GM23338 (cell line): ENCODE measurements at regions not wholly inside any gene's neighbourhood (a gene's known extent, or its start where the extent isn't known, plus 50 kb on each side); places are given as distances from the start of the nearest gene placed in this dataset.

ENCODE experiments used
- ATAC-seq: fragments of 200-7000 bp; cut with Tn5 transposase; 3 replicates; pipeline ENCODE4 v1.9.1; 2020
- DNase-seq: peaks from one replicate; pipeline ENCODE4 v3.0.0-alpha.2; 2015; ENCODE audit warnings: low spot score
- H2AFZ ChIP-seq: fragments of 200-600 bp; sonication (generic); 2 replicates; pipeline ENCODE4 v1.8.0; 2016; ENCODE audit warnings: antibody characterized with exemption, mild to moderate bottlenecking, moderate library complexity
- H3F3A ChIP-seq: fragments of 200-600 bp; sonication (generic); replicated peaks from 2 replicates; pipeline ENCODE4 v1.8.0; 2017; ENCODE audit warnings: antibody characterized with exemption, mixed run types, low read depth
- H3K27ac ChIP-seq: fragments of 200-600 bp; sonication (generic); 2 replicates; pipeline ENCODE4 v1.6.1; 2016; ENCODE audit warnings: low read depth
- H3K27me3 ChIP-seq: fragments of 200-600 bp; sonication (generic); 2 replicates; pipeline ENCODE4 v1.8.0; 2016; ENCODE audit warnings: mild to moderate bottlenecking, mixed run types, moderate library complexity; ENCODE audit not compliant: insufficient read depth
- H3K36me3 ChIP-seq: fragments of 200-600 bp; sonication (generic); 2 replicates; pipeline ENCODE4 v1.8.0; 2016; ENCODE audit warnings: mild to moderate bottlenecking; ENCODE audit not compliant: insufficient read depth
- H3K4me1 ChIP-seq: fragments of 200-600 bp; sonication (generic); 2 replicates; pipeline ENCODE4 v1.8.0; 2016; ENCODE audit warnings: mild to moderate bottlenecking, moderate library complexity; ENCODE audit not compliant: insufficient read depth
- H3K4me2 ChIP-seq: fragments of 200-600 bp; sonication (generic); 2 replicates; pipeline ENCODE4 v1.7.1; 2017; ENCODE audit warnings: mixed run types
- H3K4me3 ChIP-seq: fragments of 200-600 bp; sonication (generic); 2 replicates; pipeline ENCODE4 v1.6.1; 2016; ENCODE audit warnings: mixed run types
- H3K79me2 ChIP-seq: fragments of 200-600 bp; sonication (generic); replicated peaks from 2 replicates; pipeline ENCODE4 v1.8.0; 2017; ENCODE audit warnings: mild to moderate bottlenecking; ENCODE audit not compliant: insufficient read depth
- H3K9me2 ChIP-seq: fragments of 200-600 bp; sonication (generic); 2 replicates; pipeline ENCODE4 v1.8.0; 2017; ENCODE audit not compliant: insufficient read depth
- H4K20me1 ChIP-seq: fragments of 200-600 bp; sonication (generic); replicated peaks from 2 replicates; pipeline ENCODE4 v1.8.0; 2017; ENCODE audit warnings: mild to moderate bottlenecking; ENCODE audit not compliant: insufficient read depth
- H3K27ac Mint-ChIP-seq: 2 replicates; pipeline ENCODE4 v1.8.0; 2020; ENCODE audit warnings: inconsistent platforms, mild to moderate bottlenecking, moderate library complexity, mixed read lengths
- H3K27me3 Mint-ChIP-seq: 3 replicates; pipeline ENCODE4 v1.8.0; 2022; ENCODE audit warnings: low read depth, mild to moderate bottlenecking, moderate library complexity, mixed read lengths, inconsistent platforms; ENCODE audit not compliant: insufficient read depth, poor library complexity
- H3K36me3 Mint-ChIP-seq: 3 replicates; pipeline ENCODE4 v1.8.0; 2021; ENCODE audit warnings: low read depth, mild to moderate bottlenecking, inconsistent platforms, moderate library complexity, mixed read lengths
- H3K4me1 Mint-ChIP-seq: 3 replicates; pipeline ENCODE4 v1.8.0; 2020; ENCODE audit warnings: mild to moderate bottlenecking, inconsistent platforms, mixed read lengths
- H3K4me3 Mint-ChIP-seq: 3 replicates; pipeline ENCODE4 v1.8.0; 2021; ENCODE audit warnings: moderate library complexity, mild to moderate bottlenecking, inconsistent platforms, mixed read lengths
- H3K9me3 Mint-ChIP-seq: 3 replicates; pipeline ENCODE4 v1.8.0; 2020; ENCODE audit warnings: moderate library complexity, mild to moderate bottlenecking, inconsistent platforms, mixed read lengths
- CREB1 ChIP-seq: fragments of 250-450 bp; sonication (Bioruptor Pico); IDR thresholded peaks from 2 replicates; pipeline ENCODE4 v1.5.0; 2020; ENCODE audit warnings: low read depth, mild to moderate bottlenecking, moderate library complexity
- CTCF ChIP-seq, 2 experiments: fragments of 200-600 bp in 1 of 2; sonication (generic) in 1 of 2; conservative IDR thresholded peaks; 2 replicates each; pipeline versions ENCODE4 v1.5.1 to v1.6.1; 2016 to 2017; ENCODE audit warnings: antibody characterized with exemption in 2 of 2, low read depth in 2 of 2, mild to moderate bottlenecking in 2 of 2, moderate library complexity in 1 of 2
- ETS1 ChIP-seq: IDR thresholded peaks from 2 replicates; pipeline ENCODE4 v1.6.1; 2016; ENCODE audit warnings: antibody characterized with exemption
- EZH2 ChIP-seq: fragments of 200-600 bp; sonication (generic); IDR thresholded peaks from one replicate; pipeline ENCODE4 v1.8.0; 2017; ENCODE audit warnings: antibody characterized with exemption, mild to moderate bottlenecking, low read depth; ENCODE audit not compliant: unreplicated experiment
- EZH2phosphoT487 ChIP-seq: fragments of 200-600 bp; sonication (generic); IDR thresholded peaks from one replicate; pipeline ENCODE4 v1.8.1; 2018; ENCODE audit warnings: antibody characterized with exemption; ENCODE audit not compliant: unreplicated experiment
- JUNB ChIP-seq: IDR thresholded peaks from one replicate; pipeline ENCODE4 v1.6.1; 2016; ENCODE audit warnings: antibody characterized with exemption; ENCODE audit not compliant: unreplicated experiment
- NANOG ChIP-seq: IDR thresholded peaks from 2 replicates; pipeline ENCODE4 v1.6.1; 2016; ENCODE audit warnings: antibody characterized with exemption, borderline replicate concordance
- POLR2AphosphoS5 ChIP-seq: IDR thresholded peaks from 2 replicates; pipeline ENCODE4 v1.6.1; 2016; ENCODE audit warnings: antibody characterized with exemption, low read depth
- REST ChIP-seq: IDR thresholded peaks from one replicate; pipeline ENCODE4 v1.6.1; 2018; ENCODE audit warnings: antibody characterized with exemption; ENCODE audit not compliant: unreplicated experiment
- STAT1 ChIP-seq: IDR thresholded peaks from one replicate; pipeline ENCODE4 v1.6.1; 2016; ENCODE audit warnings: antibody characterized with exemption; ENCODE audit not compliant: unreplicated experiment
- ZNF114 ChIP-seq: fragments of 250-450 bp; sonication (Bioruptor Pico); IDR thresholded peaks from 2 replicates; pipeline ENCODE4 v1.5.0; 2020; ENCODE audit warnings: mild to moderate bottlenecking, moderate library complexity
- ZNF331 ChIP-seq: fragments of 250-450 bp; sonication (Bioruptor Pico); IDR thresholded peaks from 2 replicates; pipeline ENCODE4 v1.5.0; 2020; ENCODE audit warnings: low read depth, mild to moderate bottlenecking, moderate library complexity
- ZNF462 ChIP-seq: fragments of 250-450 bp; sonication (Bioruptor Pico); IDR thresholded peaks from 2 replicates; pipeline ENCODE4 v1.5.0; 2020; ENCODE audit warnings: mild to moderate bottlenecking, moderate library complexity

GRCh38 chr2:129711816-129712675, 267.4 kb upstream of the RAB6C start:
- no peaks in the 10 kb centered on the region for H3K36me3 ChIP-seq
- no peak overlapping the region for H2AFZ ChIP-seq
- H3K36me3 Mint-ChIP-seq = no peaks in the 10 kb centered on the region; the same call in 2 of the 3 replicates
- H3K4me1 ChIP-seq = peaks cover 3% of the 10 kb centered on the region; the same call in 1 of the 2 replicates
- H3K4me3 ChIP-seq = no peak overlapping the region
- no peak overlapping the region for H3K4me3 Mint-ChIP-seq
- no peaks in the 10 kb centered on the region for H3F3A ChIP-seq
- no peaks in the 10 kb centered on the region for H3K9me3 Mint-ChIP-seq
- ATAC-seq = no peak
- no peak for DNase-seq
- H3K79me2 ChIP-seq = no peaks in the 10 kb centered on the region
- H3K27me3 ChIP-seq = no peaks in the 10 kb centered on the region
- TF ChIP-seq ETS1 (no peak), REST (no peak), EZH2 (no peak), CTCF (conservative IDR thresholded peaks at IDR 0.05; ENCODE audit: low read depth in 2 of 2) (no peak), NANOG (no peak), POLR2AphosphoS5 (no peak), JUNB (no peak), ZNF331 (CRISPR knock-in tag) (no peak), ZNF462 (CRISPR knock-in tag) (no peak), CREB1 (CRISPR knock-in tag) (no peak), ZNF114 (CRISPR knock-in tag) (no peak), STAT1 (no peak), EZH2phosphoT487 (no peak)
- H3K4me2 ChIP-seq = no peak overlapping the region
- peaks cover 13% of the 10 kb centered on the region for H3K27me3 Mint-ChIP-seq
- H3K9me2 ChIP-seq = no peaks in the 10 kb centered on the region
- peaks cover 26% of the 10 kb centered on the region for H3K4me1 Mint-ChIP-seq
- no peak overlapping the region for H3K27ac Mint-ChIP-seq
- H4K20me1 ChIP-seq = no peaks in the 10 kb centered on the region
- H3K27ac ChIP-seq = no peak overlapping the region
